C1 segment of cervical spinal cord (tissue), 14 donors: ENCODE measurements at regions not wholly inside any gene's neighbourhood (a gene's known extent, or its start where the extent isn't known, plus 50 kb on each side); places are given as distances from the start of the nearest gene placed in this dataset.
"Not testable (repeated sequence)": the region's sequence is repeated elsewhere in the genome, so short reads cannot be mapped to it uniquely, and the experiment has no call there.

Experiments
- DNase-seq, 14 donors: peaks; one replicate each; lab custom pipeline; 2025; lab: John Stamatoyannopoulos, UW

DNA sequence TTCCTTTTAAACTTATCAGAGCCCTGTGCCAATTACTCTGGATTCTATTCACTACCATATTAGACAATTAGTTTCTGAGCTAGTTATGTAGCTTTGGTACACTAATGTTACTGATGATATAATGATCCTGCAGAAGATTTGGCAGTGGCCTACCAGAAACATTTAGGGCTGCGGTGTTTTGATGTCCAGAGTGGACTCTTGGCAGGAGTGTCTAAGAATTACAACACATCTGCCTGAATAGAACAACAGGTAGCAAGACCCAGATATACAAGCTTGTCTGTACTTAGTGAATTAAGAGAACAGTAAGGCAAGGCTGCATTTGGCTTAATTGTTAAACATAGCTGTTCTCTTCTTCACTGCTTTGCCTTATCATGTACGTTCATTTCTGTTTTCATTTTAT, 691.6 kb upstream of the FBXO33 start:
- DNase-seq, result no peak

DNA sequence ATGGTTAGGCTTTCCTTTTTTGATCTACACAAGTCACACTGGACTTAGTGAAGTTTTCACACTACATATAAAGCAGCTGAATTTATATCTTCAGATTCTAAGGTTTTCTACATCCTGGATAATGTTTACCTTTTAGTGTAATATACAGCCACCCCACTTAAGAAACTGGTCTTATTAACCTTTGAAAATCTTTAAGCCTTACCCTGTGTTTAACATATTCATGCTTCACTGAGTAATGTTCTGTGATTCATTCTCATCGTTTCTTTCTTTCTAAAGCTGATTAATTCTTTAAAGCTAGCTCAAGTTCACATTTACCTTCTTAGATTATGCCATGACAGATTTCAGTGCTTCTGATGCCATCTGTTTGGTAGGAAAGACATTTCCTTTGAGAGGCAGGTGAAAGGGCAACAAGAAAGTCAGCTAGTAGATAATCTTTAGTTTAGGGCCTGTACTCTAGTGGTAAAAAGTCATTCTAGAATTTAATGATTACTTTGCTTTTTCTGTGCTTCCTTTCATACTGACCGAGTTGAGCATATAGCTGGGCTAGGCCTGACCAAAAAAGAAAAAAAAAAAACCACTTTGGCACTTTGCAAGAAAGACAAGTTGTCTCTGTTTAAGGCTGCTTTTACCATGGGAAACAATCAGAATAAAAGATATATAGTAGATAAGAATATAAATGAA, 690.9 kb upstream of the FBXO33 start:
- DNase-seq, result no peak

DNA sequence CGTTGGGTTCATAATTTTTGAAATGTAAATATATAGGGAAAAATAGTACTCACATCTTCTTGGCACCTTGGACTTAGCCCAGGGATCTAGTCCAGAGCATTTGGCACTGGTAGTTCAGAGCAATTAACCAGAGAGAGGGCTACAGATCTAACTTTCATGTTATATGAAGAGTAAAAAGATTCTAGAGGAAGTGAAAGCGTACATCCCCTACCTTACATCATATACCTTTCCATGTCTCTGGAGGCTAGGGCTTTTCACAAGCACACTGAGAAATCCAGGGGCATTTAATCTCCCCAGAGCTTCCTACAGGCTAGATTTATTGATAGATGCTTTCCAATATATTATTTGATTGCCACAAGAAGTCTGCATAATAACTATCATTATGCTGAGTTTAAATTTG, 687.5 kb upstream of the FBXO33 start:
- no peak for DNase-seq

DNA sequence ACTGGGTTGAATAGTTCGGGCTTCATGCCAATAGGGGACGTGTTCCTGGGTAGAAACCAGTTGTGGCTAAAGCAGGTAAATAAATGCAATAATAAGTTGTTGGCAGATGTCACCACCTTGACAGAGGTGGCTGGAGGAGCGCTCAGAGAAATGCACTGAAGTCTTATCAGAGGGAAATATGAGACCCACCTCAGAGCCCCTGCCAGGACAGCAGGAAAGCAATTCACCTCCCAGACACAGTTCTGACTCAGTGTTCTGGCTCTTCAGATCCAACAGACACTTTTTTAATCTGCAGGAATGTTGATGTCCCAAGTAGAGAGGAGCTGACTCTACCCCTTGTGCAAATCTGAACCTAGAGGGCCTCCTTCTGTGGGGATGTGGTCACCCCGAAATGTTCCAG, 687.1 kb upstream of the FBXO33 start:
- no peak for DNase-seq

DNA sequence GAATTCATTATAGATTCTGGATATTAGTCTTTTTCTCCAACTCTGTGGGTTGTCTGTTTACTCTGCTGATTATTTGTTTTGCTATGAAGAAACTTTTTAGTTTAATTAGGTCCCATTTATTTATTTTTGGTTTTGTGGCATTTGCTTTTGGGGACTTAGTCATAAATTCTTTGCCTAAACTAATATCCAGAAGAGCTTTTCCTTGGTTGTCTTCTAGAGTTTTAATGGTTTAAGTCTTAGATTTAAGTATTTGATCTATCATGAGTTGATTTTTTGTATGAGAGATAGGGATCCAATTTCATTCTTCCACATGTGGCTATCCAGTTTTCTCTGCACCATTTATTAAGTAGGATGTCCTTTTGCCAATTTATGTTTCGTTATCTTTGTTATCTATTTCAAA, 683.4 kb upstream of the FBXO33 start:
- no peak for DNase-seq

DNA sequence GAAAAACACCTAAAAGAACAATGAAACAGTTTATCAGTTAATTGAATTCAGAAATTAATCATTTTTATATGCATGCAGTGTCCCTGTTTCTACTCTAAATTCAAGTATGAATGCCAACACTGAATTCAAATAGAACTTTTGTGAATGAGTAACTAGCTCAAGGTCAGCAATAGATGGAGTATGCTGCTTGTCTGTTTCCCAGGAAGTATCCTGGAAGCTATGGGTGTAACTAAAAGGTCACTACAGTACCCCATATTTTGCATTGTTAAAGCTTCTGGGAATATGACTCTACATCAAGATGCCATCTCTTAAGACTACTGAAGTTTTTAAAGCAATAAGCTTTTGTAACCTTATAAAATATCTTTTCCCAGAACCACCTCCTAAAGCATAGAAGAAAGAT, 681.4 kb upstream of the FBXO33 start:
- no peak for DNase-seq

DNA sequence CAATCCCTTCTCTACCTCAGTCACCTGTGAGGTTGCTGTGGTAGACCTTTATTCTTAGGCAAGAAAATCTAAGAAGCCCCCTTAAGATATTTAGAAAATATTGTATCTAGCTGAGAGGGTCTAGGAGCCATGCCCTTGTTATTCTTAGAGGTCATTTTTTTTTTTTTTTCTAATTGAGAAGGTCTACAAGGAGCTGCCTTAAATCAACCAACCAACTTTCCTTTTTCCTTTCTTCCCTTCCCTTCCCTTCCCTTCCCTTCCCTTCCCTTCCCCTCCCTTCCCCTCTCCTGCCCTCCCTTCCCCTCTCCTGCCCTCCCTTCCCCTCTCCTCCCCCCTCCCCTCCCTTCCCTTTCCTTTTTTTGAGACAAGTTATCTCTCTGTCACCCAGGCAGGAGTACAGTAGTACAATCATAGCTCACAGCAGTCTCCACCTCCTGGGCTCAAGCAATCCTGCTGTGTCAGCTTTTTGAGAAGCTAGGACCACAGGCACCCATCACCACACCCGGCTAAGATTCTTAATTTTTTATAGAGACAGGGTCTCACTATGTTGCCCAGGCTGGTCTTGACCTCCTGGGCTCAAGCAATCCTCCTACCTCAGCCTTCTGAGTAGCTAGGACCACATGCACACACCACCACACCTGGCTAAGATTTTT, 668.4 kb upstream of the FBXO33 start:
- no peak for DNase-seq

DNA sequence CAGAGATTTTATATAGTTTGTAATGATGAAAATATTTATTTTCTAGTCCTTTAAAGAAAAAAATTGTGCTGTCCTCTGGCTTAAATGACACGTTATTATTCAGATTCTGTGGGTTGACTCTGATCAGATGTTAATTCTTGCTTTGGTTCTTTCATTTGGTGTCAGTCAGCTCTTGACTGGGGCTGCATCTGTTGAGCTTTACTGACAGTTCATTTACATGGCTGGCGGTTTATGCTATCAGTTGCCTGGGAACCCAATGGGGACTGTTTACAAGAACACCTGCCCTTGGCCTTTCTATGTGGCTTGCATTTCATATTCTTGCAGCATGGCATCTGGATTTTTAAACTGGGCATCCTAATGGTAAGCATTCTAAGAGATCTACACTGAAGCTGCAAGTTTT, 667.1 kb upstream of the FBXO33 start:
- no peak for DNase-seq

DNA sequence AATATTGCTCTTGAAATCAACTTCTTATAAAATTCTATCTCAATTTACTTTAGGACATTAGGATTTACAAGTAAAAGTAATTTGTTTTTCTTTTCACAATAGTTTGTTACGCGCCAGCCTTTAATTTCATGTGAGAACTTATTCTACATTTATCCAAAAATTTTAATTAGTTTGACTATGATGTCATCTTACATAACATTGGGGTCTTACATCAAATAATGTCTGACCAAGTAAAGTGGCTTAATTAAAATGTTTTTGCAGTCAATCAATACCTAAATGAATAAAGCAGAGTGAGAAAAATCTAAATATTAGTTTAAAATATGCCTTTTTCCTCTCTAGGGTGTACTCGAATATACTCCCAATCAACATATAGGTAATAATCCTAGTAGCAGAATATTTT, 666.2 kb upstream of the FBXO33 start:
- no peak for DNase-seq

DNA sequence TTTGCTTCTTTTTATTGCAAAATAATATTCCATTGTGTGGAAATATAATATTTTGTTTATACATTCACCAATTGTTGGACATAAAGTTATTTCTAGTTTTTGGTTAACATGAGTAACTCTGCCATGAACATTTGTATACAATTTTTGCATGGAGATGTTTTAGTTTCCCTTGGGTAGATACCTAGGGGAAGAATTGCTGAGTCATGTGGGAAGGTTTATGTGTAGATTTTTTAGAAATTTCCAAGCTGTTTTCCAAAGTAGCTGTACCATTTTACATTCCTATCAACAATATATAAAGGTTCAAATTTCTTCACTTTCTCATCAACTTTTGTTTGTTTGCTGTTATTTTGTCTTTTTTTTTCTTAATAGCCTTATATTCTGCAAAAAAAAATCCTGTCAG, 664.7 kb upstream of the FBXO33 start:
- DNase-seq, result no peak

DNA sequence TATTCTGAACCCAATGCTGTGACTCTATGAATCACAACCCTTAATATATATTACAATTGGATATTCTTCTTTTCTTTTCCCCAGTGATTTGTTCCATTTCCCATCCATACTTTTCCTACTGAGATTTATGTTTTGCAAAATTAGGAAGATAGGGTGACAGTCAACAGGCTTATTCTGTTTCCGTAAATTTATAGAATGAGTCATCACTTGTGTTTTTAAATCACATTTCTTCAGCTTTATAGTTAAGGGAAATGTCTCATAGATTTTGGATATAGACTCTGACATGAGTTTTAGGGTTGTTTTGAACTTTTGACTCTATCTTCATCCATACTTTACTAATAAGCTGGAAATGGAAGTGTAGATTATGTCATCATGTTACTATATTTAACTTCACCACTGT, 661.6 kb upstream of the FBXO33 start:
- DNase-seq, result no peak

DNA sequence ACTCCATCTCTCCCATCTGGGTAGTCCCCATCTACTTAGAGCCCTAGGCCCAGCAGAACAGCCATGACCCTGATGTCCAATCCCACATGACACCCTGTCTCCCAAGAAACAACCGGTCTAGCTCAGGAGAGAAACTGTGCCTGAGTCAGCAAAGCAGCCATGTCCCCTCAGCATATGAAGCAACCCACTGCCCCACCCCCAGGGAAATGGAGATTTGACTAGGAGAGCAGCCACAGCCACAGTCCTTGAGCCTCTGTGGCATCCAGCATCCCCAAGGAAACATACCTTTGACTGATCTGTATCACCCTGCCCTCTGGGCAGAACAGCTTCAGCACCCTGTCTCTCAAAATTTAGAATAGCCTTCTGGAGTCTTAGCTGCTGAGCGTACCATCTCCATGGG, 641.9 kb upstream of the FBXO33 start:
- DNase-seq, result no peak

DNA sequence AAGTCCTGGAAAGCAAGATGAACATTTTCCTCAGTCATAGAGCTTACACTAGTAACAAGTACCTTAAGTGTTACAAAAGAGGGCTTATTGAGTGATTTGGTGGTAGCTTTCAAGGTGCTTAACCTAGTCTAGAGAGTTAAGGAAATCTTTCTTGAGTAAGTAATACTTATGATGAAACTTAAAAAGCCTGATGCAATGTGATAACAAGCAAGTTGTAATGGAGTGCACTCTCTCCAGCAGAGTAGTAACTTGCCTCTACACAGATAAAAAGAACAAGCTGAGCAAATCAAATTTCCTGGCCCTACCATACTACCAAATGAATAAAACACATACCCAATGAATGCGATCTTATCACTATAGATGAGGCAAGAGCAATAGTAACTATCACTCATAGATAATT, 639.9 kb upstream of the FBXO33 start:
- no peak for DNase-seq

DNA sequence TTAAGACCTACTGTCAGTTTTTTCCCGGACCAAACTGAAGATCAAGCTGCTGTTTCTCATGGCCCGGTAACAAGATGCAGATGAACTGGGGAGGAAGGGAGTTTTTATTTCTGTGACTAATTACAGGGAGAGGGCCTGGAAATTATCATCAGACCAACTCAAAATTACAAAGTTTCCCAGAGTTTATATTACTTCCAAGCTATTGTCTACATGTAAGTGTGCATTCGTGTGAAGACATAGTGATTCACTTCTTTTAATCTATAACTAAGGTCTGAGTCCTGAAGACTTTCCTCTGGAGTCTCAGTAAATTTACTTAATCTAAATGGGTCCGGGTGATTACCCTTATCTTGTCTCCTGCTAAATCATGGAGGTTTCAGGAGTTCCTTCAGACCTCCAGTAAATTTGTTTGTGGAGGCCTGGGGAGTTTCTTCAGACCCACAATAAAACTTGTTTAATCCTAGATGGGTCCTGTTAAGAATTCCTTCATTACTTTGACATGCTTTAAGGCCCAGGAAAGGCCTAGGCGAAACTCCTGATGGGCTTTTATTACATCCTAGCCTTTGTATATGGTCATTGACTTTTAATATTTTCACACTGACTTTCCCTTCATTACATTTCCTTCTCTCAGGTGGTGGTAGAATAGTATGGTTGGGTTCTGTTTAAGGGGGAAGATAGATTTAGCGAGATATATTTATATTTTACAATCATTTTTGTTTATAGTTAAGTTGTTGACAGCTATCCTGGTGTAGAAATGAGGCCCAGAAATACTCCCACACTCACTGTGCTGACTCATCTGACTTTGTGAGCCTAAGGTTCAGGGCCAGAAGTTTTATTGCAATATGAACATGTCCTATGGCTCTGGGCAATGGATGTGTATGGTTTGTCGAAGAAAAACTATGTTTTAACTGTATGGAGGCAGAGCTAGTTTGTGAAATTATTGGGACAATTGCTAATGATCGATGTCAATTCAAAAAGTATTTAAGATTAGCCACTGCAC, 627.0 kb upstream of the FBXO33 start:
- DNase-seq, result no peak

DNA sequence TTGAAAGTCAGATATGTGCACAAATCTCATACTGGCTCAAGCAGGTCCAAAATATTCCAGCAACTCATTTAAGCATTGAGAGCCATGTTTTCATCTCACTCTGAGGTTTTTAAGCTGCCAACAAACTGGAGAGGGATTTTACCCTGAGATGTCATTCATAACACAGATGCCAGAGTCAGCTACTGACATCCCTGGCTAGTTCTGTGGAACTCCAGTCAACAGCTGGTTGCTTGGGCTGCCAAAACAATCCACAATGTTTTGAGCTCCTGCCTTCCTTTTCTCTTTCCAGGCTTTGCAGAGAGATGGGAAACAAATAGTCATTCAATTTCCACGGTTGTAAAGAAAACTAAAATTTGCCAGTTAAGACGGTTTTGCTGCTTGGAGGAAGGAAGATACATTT, 621.2 kb upstream of the FBXO33 start:
- no peak for DNase-seq

DNA sequence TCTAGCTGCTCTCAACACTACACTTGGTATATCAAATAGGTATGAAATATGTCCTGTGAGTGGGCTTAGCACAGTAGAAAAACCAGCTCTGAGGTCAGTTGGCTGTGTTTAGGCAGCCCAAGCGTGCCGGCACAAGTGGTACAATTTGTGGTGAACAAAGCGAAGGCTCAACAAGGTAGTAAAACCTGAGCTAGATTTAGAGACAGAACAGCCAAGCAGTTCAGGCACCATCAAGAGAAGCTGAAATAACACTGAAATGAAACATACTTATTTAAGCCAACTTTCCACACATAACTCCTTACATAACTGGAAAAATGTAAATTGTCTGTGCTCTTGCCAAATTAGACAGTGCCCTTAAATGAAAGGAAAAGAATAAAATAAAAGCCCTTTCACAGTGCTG, 596.8 kb upstream of the FBXO33 start:
- no peak for DNase-seq

DNA sequence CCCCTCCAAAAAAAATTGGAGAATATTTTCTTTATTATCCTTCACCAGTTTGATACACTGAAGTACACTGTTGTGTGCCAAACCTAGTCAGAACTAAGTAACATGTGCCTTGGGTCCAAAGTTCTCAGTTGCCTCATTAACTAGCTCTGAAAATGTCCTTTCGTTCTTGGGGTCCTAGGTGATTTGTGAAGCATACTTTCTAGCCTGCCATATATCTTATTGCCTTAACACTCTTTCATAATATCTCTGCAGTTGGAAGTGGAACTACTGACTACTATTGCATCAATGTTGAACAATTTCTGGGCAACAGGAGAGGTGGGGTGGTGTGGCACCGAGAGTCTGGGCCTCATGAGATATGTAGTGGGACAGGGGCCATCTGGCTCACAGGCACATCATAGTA, 592.9 kb upstream of the FBXO33 start:
- DNase-seq, result no peak

DNA sequence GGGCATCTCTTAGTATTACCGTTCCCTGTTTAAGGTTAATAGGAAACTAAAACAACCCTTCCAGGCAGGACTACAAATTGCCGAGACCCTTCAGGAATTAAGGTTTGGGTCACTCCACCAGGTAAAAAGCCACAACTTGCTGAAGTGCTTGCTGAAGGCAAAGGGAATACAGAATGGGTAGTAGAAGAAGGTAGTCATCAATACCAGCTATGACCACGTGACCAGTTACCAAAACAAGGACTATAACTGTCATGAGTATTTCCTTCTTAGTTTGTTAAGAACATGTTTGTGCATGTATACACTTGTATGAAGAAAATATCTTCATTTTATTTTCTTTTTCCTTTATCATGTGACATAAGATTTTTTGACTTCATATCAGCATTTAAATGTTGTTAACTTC, 578.7 kb upstream of the FBXO33 start:
- DNase-seq, result no peak

DNA sequence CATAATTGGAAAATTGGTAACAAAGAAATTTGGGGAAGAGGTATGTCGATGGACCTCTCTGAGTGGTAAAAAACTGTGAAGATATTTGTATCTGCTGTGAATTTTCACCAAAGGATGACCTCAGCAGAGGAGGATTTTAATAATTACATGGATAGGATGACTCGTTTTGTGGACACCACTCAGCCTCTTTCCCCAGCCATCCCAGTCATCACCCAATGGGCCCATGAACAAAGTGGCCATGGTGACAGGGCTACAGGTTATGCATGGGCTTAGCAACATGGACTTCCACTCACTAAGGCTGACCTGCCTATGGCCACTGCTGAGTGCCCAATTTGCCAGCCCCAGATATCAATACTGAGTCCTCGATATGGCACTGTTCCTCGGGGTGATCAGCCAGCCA, 577.5 kb upstream of the FBXO33 start:
- DNase-seq, result no peak

DNA sequence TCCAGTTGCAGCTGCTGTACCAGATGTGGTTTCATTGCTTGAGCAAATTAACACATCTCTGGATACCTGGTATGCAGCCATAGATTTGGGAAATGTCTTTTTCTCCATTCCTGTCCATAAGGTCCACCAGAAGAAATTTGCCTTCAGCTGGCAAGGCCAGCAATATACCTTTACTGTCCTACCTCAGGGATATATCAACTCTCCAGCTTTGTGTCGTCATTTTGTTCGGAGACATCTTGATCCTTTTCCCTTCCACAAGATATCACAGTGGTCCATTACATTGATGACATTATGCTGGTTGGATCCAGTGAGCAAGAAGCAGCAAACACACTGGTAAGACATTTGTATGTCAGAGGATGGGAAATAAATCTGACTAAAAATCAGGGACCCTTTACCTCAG, 576.1 kb upstream of the FBXO33 start:
- not testable (repeated sequence) for DNase-seq

DNA sequence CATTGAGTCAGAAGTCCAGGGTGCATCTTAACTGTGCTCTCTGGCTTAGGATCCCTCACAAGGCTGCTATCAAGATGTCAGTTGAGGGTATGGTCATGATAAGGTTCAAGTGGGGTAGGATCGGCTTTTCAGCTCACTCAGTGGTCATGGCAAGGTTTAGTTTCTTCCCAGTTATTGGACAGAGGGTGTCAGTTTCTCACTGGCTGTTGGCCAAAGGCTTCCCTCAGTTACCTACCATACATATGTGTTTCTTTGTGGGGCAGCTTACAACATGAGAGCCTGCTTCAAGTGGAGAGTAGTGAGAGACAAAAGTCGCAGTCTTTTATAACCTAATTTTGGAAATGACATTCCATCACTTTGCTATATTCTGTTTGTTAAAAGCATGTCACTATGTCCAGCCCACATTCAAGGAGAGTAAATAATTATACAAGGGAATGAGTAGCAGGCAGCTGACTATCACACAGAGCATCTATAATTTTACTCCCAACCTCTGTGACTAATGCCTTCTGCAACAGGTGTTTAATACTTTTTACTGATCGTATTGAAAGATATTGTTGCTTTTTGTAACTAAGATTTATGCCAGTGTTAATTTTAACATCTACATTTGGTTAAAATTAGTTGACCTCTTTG, 572.8 kb upstream of the FBXO33 start:
- DNase-seq, result no peak

DNA sequence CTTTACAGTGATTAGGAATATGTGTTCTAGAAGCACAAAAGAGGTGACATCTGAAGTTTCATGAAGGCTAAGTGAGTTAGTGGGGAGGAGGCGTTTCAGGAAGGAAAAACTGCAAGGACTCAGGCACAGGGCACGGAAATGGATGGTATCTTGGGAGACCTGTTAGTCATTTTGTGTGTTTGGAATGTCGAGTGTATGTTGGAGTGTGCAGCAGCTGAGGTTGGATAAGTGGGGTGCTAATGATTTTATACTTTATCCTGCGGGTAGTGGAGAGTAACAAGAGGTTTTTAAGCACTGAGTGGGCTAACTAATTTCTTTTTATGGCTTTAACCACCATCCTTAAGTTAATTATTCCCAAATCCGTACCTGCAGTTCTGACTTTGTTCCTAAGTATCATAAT, 571.5 kb upstream of the FBXO33 start:
- DNase-seq, result no peak
